ENCODE measurements at regions not wholly inside any gene's neighbourhood (a gene's known extent, or its start where the extent isn't known, plus 50 kb on each side); places are given as distances from the start of the nearest gene placed in this dataset.

DNA sequence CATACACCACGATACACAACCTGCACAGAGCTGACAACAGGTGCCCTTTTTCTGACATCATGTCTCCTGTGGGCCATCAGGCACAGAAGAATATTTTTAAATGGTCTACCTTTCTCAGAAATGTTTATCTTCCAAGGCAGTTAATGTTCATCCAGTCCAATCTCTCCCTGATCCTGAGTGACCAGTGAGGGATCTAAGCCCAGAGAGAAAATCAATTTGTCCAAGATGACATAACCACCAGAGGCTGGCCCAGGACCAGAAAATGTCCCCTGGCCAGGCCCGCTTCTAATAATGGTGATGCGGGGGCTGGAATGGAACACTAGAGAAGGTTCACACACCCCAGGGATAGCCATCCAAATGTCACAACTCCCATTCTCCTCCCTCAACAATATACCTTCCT, 357.9 kb upstream of the KIF2A start:
- TF ChIP-seq, protein P1, sequence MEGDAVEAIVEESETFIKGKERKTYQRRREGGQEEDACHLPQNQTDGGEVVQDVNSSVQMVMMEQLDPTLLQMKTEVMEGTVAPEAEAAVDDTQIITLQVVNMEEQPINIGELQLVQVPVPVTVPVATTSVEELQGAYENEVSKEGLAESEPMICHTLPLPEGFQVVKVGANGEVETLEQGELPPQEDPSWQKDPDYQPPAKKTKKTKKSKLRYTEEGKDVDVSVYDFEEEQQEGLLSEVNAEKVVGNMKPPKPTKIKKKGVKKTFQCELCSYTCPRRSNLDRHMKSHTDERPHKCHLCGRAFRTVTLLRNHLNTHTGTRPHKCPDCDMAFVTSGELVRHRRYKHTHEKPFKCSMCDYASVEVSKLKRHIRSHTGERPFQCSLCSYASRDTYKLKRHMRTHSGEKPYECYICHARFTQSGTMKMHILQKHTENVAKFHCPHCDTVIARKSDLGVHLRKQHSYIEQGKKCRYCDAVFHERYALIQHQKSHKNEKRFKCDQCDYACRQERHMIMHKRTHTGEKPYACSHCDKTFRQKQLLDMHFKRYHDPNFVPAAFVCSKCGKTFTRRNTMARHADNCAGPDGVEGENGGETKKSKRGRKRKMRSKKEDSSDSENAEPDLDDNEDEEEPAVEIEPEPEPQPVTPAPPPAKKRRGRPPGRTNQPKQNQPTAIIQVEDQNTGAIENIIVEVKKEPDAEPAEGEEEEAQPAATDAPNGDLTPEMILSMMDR (IDR thresholded peaks at IDR 0.05; ENCODE audit: borderline replicate concordance, extremely low read depth, low read length, poor library complexity, severe bottlenecking), result no peak
- no peak for TF ChIP-seq EZH2 (IDR thresholded peaks at IDR 0.05; ENCODE audit: borderline replicate concordance, low read depth, low read length, severe bottlenecking)
